ENCODE measurements at regions not wholly inside any gene's neighbourhood (a gene's known extent, or its start where the extent isn't known, plus 50 kb on each side); places are given as distances from the start of the nearest gene placed in this dataset.

GRCh38 chr7:131267631-131268030, 60.0 kb upstream of the MKLN1 start:
- TF ChIP-seq ZNF521 (tag by site-specific recombination; IDR thresholded peaks at IDR 0.05) (no peak), ZNF138 (tag by site-specific recombination; IDR thresholded peaks at IDR 0.05; ENCODE audit: borderline replicate concordance) (no peak), PATZ1 (tag by site-specific recombination; IDR thresholded peaks at IDR 0.05) (no peak), ZNF830 (tag by site-specific recombination; IDR thresholded peaks at IDR 0.05; ENCODE audit: low read depth) (no peak), ZNF146 (tag by site-specific recombination; IDR thresholded peaks at IDR 0.05) (no peak), CTCF (tag by site-specific recombination; IDR thresholded peaks at IDR 0.05) (no peak), ZNF174 (tag by site-specific recombination; IDR thresholded peaks at IDR 0.05) (no peak), ZBTB49 (tag by site-specific recombination; IDR thresholded peaks at IDR 0.05; ENCODE audit: low read depth) (no peak), ZNF785 (tag by site-specific recombination; IDR thresholded peaks at IDR 0.05) (no peak), ZNF747 (tag by site-specific recombination; IDR thresholded peaks at IDR 0.05) (no peak)

Data from HEK293 (cell line).